ENCODE measurements at regions not wholly inside any gene's neighbourhood (a gene's known extent, or its start where the extent isn't known, plus 50 kb on each side); places are given as distances from the start of the nearest gene placed in this dataset.

DNA sequence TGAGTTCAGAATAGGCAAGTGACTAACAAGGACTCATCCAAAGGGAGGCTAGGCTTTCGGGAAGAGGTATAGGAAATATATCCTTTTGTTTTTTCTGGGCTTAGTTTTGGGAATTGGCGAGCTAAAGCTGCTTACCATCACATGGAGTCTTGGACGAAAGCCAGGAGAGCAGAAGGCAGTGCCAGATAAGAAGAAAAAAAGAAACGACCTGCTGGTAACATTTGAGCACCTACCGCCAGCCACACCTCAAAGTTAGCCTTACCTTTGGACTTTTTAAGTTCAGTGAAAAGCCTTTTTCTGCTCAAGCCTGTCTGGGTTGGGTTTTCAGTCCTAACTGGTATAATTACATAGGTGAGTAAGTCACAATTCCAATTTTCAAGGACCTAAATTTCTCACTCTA, 85.1 kb upstream of the LCORL start:
- no peak for TF ChIP-seq CTCF (conservative IDR thresholded peaks at IDR 0.05)
- TF ChIP-seq EZH2 (IDR thresholded peaks at IDR 0.05; ENCODE audit: low read depth), result no peak

Measured in PC-9 (cell line).